ENCODE measurements at regions not wholly inside any gene's neighbourhood (a gene's known extent, or its start where the extent isn't known, plus 50 kb on each side); places are given as distances from the start of the nearest gene placed in this dataset.
"Not testable (repeated sequence)": the region's sequence is repeated elsewhere in the genome, so short reads cannot be mapped to it uniquely, and the experiment has no call there.

DNA sequence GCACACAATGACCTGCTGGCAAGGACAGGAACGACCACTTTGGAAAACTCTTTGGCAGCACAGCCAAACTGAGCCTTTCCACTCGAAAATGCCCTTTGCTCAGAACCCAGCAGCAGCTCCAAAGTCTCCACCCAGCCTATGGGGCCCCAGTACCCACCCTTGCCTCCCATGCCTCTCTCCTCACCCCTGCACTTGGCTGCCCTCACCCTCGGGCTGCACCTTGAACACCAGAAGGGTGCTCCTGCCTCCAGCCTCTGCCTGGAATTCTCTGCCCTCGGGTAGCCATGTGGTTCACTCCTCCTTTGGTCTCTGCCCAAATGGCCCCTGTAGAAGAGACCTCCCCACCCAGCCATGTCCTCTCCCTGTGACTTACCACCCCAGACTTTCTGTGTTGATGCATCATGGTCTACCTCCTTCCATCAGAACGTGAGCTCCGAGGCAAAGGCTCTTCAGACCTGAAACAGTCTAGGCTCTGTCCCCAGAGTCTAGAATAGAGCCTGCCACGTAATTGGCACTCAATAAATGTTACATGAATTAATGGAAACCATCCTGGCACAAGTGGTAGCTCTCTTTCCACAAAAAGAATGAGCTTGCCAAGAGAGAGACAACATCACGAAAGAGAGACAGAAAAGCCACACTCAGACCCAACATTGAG lies 68.5 kb upstream of the METTL9 start:
- not testable (repeated sequence) for DNase-seq (ENCODE audit: low spot score); FAIRE-seq

- not testable (repeated sequence) for DNase-seq (ENCODE audit: low spot score); FAIRE-seq
These were observed 66.4 kb upstream of the METTL9 start for GRCh38 chr16:21532996-21533395.

DNA sequence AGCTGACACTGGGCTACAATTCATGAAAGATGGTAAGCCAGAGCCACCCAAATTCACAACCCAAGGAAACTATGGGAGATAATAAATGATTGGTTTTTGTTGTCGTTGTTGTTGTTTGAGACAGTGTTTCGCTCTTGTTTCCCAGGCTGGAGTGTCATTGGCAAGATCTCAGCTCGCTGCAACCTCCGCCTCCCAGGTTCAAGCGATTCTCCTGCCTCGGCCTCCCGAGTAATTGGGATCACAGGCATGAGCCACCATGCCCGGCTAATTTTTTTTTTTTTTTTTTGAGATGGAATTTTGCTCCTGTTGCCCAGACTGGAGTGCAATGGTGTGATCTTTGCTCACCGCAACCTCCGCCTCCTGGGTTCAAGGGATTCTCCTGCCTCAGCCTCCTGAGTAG lies 65.9 kb upstream of the METTL9 start:
- not testable (repeated sequence) for DNase-seq (ENCODE audit: low spot score); FAIRE-seq

- not testable (repeated sequence) for FAIRE-seq; DNase-seq (ENCODE audit: low spot score)
These were observed 64.8 kb upstream of the METTL9 start for GRCh38 chr16:21534561-21534960.

- DNase-seq (ENCODE audit: low spot score); FAIRE-seq: not testable (repeated sequence)
These were observed 64.2 kb upstream of the METTL9 start for GRCh38 chr16:21535201-21535600.

DNA sequence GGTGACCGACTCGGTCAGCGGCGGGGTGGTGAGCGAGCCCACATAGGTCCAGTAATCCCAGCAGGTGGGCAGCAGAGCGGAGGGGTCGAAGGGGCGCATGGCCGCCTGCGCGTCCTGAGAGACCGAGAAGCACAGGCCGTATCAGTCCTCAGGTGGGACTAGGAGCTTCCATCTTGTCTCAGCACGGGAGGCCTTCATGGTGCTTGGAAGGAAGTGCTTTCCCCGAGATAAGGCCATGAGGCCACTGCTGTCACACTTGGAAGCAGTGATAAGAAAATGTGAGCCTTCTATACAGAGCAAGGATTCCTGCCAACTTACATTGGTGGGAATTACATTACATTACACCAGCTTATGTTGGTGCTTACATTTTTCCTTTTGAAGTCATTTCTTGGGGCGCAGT lies 62.6 kb upstream of the METTL9 start:
- not testable (repeated sequence) for FAIRE-seq; DNase-seq (ENCODE audit: low spot score)

DNA sequence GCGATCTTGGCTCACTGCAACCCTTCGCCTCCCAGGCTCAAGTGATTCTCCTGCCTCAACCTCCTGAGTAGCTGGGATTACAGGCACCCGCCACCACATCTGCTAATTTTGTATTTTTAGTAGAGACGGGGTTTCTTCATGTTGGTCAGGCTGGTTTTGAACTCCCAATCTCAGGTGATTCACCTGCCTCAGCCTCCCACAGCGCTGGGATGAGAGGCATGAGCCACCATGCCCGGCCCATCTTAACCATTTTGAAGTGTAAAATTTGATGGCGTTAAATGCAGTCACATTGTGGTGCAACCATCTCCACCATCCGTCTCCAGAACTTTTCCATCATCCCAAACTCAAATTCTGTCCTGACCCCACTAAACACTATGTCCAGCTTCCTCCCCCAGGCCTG lies 61.8 kb upstream of the METTL9 start:
- FAIRE-seq = not testable (repeated sequence)

DNA sequence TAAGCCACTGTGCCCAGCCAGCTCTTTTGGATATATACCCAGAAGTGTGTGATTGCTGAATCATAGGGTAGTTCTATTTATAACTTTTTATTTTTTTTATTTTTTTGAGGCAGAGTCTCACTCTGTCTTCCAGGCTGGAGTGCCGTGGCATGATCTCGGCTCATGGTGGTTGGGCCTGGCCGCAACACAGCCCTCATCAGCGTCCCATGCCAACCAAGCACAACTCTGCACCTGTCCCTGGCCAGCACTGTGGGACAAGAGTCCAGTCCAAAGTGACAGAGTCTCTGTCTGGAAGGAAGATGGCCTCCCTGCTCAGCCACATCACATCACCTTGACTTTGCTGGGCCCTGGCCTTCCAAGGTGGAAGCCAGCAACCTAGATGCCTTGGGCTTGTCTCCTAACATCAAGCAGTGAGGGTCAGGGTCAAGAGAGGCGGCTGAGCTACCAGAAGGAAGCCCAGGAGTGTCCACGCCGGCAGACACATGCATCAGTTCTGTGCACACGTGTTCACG lies 60.2 kb upstream of the METTL9 start:
- FAIRE-seq; DNase-seq (ENCODE audit: low spot score): not testable (repeated sequence)

More for the DNA sequence above, 61.8 kb upstream of the METTL9 start:
- DNase-seq (ENCODE audit: low spot score) = not testable (repeated sequence)

DNA sequence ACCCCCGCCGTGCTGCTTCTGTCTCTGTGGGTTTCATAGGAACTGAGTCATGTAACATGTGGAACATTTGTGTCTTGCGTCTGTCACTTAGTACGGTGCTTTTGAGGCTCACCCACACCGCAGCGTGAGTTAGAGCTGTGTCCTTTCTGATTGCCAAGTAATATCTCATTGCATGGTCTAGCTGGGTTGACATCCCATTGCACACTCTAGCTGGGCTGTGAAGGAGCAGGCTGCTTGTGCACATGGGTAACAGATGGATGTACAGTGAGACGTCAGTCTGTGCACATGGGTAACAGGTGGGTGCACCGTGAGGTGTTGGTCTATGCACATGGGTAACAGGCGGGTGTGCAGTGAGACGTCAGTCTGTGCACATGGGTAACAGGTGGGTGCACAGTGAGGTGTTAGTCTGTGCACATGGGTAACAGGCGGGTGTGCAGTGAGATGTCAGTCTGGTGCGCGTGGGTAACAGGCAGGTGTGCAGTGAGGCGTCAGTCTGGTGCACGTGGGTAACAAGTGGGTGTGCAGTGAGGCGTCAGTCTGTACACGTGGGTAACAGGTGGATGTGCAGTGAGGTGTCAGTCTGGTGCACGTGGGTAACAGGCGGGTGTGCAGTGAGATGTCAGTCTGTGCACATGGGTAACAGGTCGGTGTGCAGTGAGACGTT lies 58.5 kb upstream of the METTL9 start:
- not testable (repeated sequence) for FAIRE-seq; DNase-seq (ENCODE audit: low spot score)

- not testable (repeated sequence) for DNase-seq (ENCODE audit: low spot score); FAIRE-seq
These were observed 57.7 kb upstream of the METTL9 start for GRCh38 chr16:21541611-21542051.

DNA sequence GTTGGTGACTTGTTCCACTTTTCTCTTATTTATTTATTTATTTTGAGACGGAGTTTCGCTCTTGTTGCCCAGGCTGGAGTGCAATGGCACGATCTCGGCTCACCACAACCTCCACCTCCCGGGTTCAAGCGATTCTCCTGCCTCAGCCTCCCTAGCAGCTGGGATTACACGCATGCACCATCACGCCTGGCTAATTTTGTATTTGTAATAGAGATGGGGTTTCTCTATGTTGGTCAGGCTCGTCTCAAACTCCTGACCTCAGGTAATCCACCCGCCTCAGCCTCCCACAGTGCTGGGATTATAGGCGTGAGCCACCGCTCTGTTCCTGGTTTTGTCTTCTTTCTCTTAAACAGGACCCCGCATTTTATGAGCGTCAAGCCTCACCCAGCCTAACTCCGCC lies 57.3 kb upstream of the METTL9 start:
- FAIRE-seq; DNase-seq (ENCODE audit: low spot score): not testable (repeated sequence)

DNA sequence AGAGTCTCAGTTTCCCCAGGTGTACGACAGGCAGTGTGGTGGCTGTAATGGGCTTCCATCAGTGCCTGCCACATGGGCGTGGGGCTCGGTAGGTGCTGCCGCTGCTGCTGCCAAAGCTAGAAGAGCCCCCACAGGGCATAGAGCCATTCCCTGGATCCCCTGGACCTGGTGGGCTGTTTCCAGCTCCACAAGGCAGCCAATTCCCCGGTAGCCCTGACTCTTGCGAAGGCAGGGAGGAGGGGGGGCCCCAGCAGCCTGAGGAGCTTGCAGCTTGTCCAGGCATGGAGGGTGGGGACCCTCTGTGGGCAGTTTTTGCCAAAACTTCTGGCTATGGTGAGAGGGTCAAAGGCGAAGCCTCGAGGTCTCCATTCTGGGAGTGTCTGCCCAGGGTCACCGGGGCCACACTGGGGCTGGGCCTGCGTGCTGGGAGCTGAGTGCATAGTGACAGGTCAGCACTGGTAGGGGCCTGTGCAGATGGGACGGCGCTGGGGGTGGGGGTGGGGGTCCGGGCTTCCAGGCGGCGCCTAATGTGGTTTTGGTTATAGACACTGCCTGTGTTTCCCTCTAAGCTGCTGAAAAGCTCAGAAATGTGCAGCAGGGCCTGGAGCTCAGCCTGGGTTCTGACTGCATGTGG lies 56.8 kb upstream of the METTL9 start:
- not testable (repeated sequence) for DNase-seq (ENCODE audit: low spot score); FAIRE-seq

DNA sequence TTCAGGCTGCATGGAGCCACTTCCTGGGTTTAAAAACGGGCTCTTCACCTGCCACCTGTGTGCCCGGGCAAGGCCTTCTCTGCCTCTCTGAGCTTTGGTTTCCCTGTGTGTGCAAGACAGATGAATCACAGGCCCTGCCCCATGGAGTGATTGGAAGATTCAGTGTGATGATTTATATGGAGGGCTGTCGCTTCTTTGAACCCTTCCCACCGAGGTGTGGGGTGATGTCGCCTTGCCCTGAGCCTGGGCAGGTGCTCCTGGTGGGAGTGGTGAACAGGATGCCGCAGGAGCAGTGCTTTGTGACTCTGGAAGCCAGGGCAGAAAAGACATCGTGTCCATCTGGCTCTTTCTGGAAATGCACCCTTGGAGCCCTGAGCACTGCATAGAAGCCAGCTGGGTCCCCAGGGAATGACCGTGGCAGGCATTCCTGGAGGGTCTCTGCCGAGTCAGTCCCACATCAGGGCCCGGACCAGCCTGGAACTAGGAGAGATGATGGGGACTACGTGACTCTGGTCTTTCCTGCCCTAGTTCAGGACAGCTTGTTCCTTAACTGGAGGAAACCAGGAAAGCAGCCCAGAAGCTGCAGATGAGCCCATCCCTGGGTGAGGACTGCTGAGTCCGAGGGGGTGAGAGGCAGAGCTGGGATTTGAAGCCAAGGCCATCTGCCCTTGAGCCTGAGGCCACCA lies 56.1 kb upstream of the METTL9 start:
- DNase-seq (ENCODE audit: low spot score); FAIRE-seq: not testable (repeated sequence)

DNA sequence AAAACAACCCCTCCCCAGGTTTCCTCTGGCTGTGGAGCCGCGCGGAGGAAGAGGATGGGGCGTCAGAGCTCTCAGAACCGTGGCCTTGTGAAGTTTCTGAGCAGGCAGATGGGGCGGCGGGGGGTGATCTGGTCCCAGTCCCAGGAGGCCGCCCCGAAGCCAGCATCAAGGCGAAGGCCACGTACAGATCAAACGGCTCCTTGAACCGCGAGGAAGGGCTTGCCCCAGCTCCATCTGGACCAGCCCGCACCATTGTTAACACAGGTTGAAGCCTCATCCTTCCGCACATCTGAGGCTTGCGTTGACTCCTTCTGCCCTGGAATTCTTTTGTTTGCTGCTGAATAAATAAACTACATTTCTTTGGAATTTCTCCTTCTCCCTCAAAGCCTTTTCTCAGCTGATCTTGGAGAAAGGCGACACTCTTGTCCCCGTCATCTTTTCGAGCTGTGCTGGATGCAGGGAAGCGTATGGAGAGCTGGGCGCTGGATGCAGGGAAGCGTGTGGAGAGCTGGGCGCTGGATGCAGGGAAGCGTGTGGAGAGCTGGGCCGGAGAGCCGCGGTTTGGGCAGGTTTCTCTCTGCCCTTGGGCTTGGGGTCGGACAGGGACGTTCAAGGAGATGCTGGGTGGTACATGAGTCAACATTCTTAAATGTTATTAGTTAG lies 53.6 kb upstream of the METTL9 start:
- DNase-seq (ENCODE audit: low spot score); FAIRE-seq: not testable (repeated sequence)

DNA sequence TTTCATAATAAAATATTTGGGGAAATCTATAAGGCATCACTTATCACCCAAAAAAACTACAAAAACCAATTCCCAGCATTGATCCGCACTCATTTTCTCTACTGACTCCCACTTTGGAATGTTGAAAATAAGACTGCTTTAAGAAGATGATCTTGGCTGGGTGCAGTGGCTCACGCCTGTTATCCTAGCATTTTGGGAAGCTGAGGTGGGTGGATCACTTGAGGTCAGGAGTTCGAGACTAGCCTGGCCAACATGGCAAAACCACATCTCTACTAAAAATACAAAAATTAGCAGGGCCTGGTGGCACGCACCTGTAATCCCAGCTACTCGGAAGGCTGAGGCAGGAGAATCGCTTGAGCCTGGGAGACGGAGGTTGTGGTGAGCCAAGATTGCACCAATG lies 50.0 kb upstream of the METTL9 start:
- not testable (repeated sequence) for FAIRE-seq; DNase-seq (ENCODE audit: low spot score)

Measured in urothelium cell line (cell line).